Trophoblast cell (in vitro differentiated cells and primary cell): ENCODE measurements at regions not wholly inside any gene's neighbourhood (a gene's known extent, or its start where the extent isn't known, plus 50 kb on each side); places are given as distances from the start of the nearest gene placed in this dataset.

Source experiments
- DNase-seq, 2 donors: peaks; one replicate each; pipeline ENCODE4 v3.0.0-alpha.2; 2016
- H2AFZ ChIP-seq: 2 replicates; pipeline ENCODE4 v1.6.1; 2013; ENCODE audit warnings: low read length, moderate library complexity, mild to moderate bottlenecking; ENCODE audit not compliant: insufficient read depth, poor library complexity
- H2AK5ac ChIP-seq: 2 replicates; pipeline ENCODE4 v1.6.1; 2013; ENCODE audit warnings: mild to moderate bottlenecking, low read length
- H2BK120ac ChIP-seq: 2 replicates; pipeline ENCODE4 v1.6.1; 2013; ENCODE audit warnings: low read length, mild to moderate bottlenecking, moderate library complexity; ENCODE audit not compliant: insufficient read depth, poor library complexity
- H2BK12ac ChIP-seq: 2 replicates; pipeline ENCODE4 v1.6.1; 2013; ENCODE audit warnings: mild to moderate bottlenecking, low read length, moderate library complexity
- H2BK5ac ChIP-seq: 2 replicates; pipeline ENCODE4 v1.6.1; 2013; ENCODE audit warnings: low read length, low read depth, moderate library complexity, mild to moderate bottlenecking; ENCODE audit not compliant: poor library complexity
- H3K14ac ChIP-seq: 2 replicates; pipeline ENCODE4 v1.6.1; 2013; ENCODE audit warnings: mild to moderate bottlenecking, low read length
- H3K18ac ChIP-seq: 2 replicates; pipeline ENCODE4 v1.6.1; 2013; ENCODE audit warnings: mild to moderate bottlenecking, low read length
- H3K23ac ChIP-seq: 2 replicates; pipeline ENCODE4 v1.6.1; 2013; ENCODE audit warnings: low read length
- H3K27ac ChIP-seq: 2 replicates; pipeline ENCODE4 v1.5.1; 2013; ENCODE audit warnings: low read depth, mild to moderate bottlenecking, inconsistent platforms, low read length, moderate library complexity
- H3K27me3 ChIP-seq: 2 replicates; pipeline ENCODE4 v1.6.1; 2013; ENCODE audit warnings: inconsistent platforms, mild to moderate bottlenecking, low read length, moderate library complexity; ENCODE audit not compliant: insufficient read depth
- H3K36me3 ChIP-seq, 2 experiments: 1 replicate in 1 of 2; 2 replicates in 1 of 2; pipeline ENCODE4 v1.6.1; 2013; ENCODE audit warnings: low read length in 2 of 2, mild to moderate bottlenecking in 2 of 2, moderate library complexity in 1 of 2; ENCODE audit not compliant: insufficient read depth in 2 of 2, control insufficient read depth in 1 of 2
- H3K4ac ChIP-seq: 2 replicates; pipeline ENCODE4 v1.6.1; 2013; ENCODE audit warnings: low read depth, mild to moderate bottlenecking, low read length, moderate library complexity
- H3K4me1 ChIP-seq, 2 experiments: 1 replicate in 1 of 2; 2 replicates in 1 of 2; pipeline ENCODE4 v1.6.1; 2013; ENCODE audit warnings: low read length in 2 of 2, mild to moderate bottlenecking in 2 of 2, moderate library complexity in 1 of 2; ENCODE audit not compliant: insufficient read depth in 2 of 2, control insufficient read depth in 1 of 2
- H3K4me2 ChIP-seq: 2 replicates; pipeline ENCODE4 v1.6.1; 2013; ENCODE audit warnings: inconsistent platforms, mild to moderate bottlenecking, low read length, moderate library complexity
- H3K4me3 ChIP-seq: 2 replicates; pipeline ENCODE4 v1.5.1; 2013; ENCODE audit warnings: mild to moderate bottlenecking, low read depth, low read length, inconsistent platforms
- H3K79me1 ChIP-seq: one replicate; pipeline ENCODE4 v1.6.1; 2013; ENCODE audit warnings: low read length
- H3K79me2 ChIP-seq: 2 replicates; pipeline ENCODE4 v1.6.1; 2013; ENCODE audit warnings: low read length, mild to moderate bottlenecking; ENCODE audit not compliant: control insufficient read depth, insufficient read depth, poor library complexity
- H3K9ac ChIP-seq: 2 replicates; pipeline ENCODE4 v1.6.1; 2013; ENCODE audit warnings: mild to moderate bottlenecking, low read length
- H3K9me3 ChIP-seq: 2 replicates; pipeline ENCODE4 v1.6.1; 2013; ENCODE audit warnings: low read depth, mild to moderate bottlenecking, control low read depth, inconsistent platforms, low read length; ENCODE audit not compliant: insufficient read depth
- H4K12ac ChIP-seq: 2 replicates; pipeline ENCODE4 v1.6.1; 2013; ENCODE audit warnings: low read depth, mild to moderate bottlenecking, low read length, moderate library complexity
- H4K8ac ChIP-seq: 2 replicates; pipeline ENCODE4 v1.6.1; 2013; ENCODE audit warnings: low read depth, mild to moderate bottlenecking, low read length, moderate library complexity
- H4K91ac ChIP-seq: one replicate; pipeline ENCODE4 v1.6.1; 2013; ENCODE audit warnings: low read depth, mild to moderate bottlenecking, low read length, moderate library complexity
- WGBS: extraction: QIAGEN DNeasy Blood & Tissue Kit; methylation state at CpG from one replicate; pipeline ENCODE4 v1.1.7; 2013; ENCODE audit warnings: missing lambda C conversion rate; ENCODE audit not compliant: insufficient read length, insufficient coverage; ENCODE audit errors: extremely low coverage; 5-methylcytosine and 5-hydroxymethylcytosine counted together

GRCh38 chr5:118228489-118228888, 759.9 kb downstream of the DTWD2 start:
- no peaks in the 10 kb centered on the region for H3K79me1 ChIP-seq
- H2BK12ac ChIP-seq, result no peak overlapping the region
- H3K4me1 ChIP-seq, result no peaks in the 10 kb centered on the region
- H3K27ac ChIP-seq, result no peak overlapping the region
- H3K9me3 ChIP-seq, result no peaks in the 10 kb centered on the region
- DNase-seq, result no peak
- no peak overlapping the region for H3K14ac ChIP-seq
- no peak overlapping the region for H2BK5ac ChIP-seq
- no peak overlapping the region for H2BK120ac ChIP-seq
- H2AFZ ChIP-seq, result no peak overlapping the region
- H4K12ac ChIP-seq, result no peak overlapping the region
- H3K23ac ChIP-seq, result no peak overlapping the region
- no peaks in the 10 kb centered on the region for H3K79me2 ChIP-seq
- H4K8ac ChIP-seq, result no peak overlapping the region
- H3K4me2 ChIP-seq, result no peak overlapping the region
- H3K4ac ChIP-seq, result no peak overlapping the region
- WGBS, result no CpG with 5 or more reads among the region's 2 CpGs
- no peak overlapping the region for H3K9ac ChIP-seq
- H3K36me3 ChIP-seq, result no peaks in the 10 kb centered on the region
- H3K4me3 ChIP-seq, result no peak overlapping the region
- H2AK5ac ChIP-seq, result no peak overlapping the region
- no peak overlapping the region for H3K18ac ChIP-seq
- H4K91ac ChIP-seq, result no peak overlapping the region
- no peaks in the 10 kb centered on the region for H3K27me3 ChIP-seq

GRCh38 chr5:118224546-118224945, 763.8 kb downstream of the DTWD2 start:
- no peak overlapping the region for H4K8ac ChIP-seq
- DNase-seq, result no peak
- H3K9me3 ChIP-seq, result no peaks in the 10 kb centered on the region
- H2BK12ac ChIP-seq, result no peak overlapping the region
- no peaks in the 10 kb centered on the region for H3K79me1 ChIP-seq
- no peaks in the 10 kb centered on the region for H3K4me1 ChIP-seq
- H3K23ac ChIP-seq, result no peak overlapping the region
- H3K27me3 ChIP-seq, result no peaks in the 10 kb centered on the region
- H3K18ac ChIP-seq, result no peak overlapping the region
- H3K4me2 ChIP-seq, result no peak overlapping the region
- H3K9ac ChIP-seq, result no peak overlapping the region
- no peak overlapping the region for H3K4ac ChIP-seq
- H3K36me3 ChIP-seq, result no peaks in the 10 kb centered on the region
- H2BK120ac ChIP-seq, result no peak overlapping the region
- no peak overlapping the region for H3K14ac ChIP-seq
- no peaks in the 10 kb centered on the region for H3K79me2 ChIP-seq
- no peak overlapping the region for H2AK5ac ChIP-seq
- H2AFZ ChIP-seq, result no peak overlapping the region
- no peak overlapping the region for H2BK5ac ChIP-seq
- no CpG with 5 or more reads among the region's 3 CpGs for WGBS
- no peak overlapping the region for H4K91ac ChIP-seq
- H3K27ac ChIP-seq, result no peak overlapping the region
- no peak overlapping the region for H3K4me3 ChIP-seq
- H4K12ac ChIP-seq, result no peak overlapping the region

- H3K4ac ChIP-seq, result no peak overlapping the region
- no peak overlapping the region for H4K91ac ChIP-seq
- no peak overlapping the region for H2BK120ac ChIP-seq
- no peaks in the 10 kb centered on the region for H3K79me2 ChIP-seq
- DNase-seq, result no peak
- no peak overlapping the region for H4K8ac ChIP-seq
- H2BK5ac ChIP-seq, result no peak overlapping the region
- H3K27ac ChIP-seq, result no peak overlapping the region
- H4K12ac ChIP-seq, result no peak overlapping the region
- no peak overlapping the region for H3K9ac ChIP-seq
- no peaks in the 10 kb centered on the region for H3K79me1 ChIP-seq
- no peak overlapping the region for H3K4me3 ChIP-seq
- H3K14ac ChIP-seq, result no peak overlapping the region
- H3K4me1 ChIP-seq, result no peaks in the 10 kb centered on the region
- no peak overlapping the region for H3K18ac ChIP-seq
- H3K27me3 ChIP-seq, result no peaks in the 10 kb centered on the region
- H3K36me3 ChIP-seq, result no peaks in the 10 kb centered on the region
- no peak overlapping the region for H3K23ac ChIP-seq
- H2AFZ ChIP-seq, result no peak overlapping the region
- no CpG with 5 or more reads among the region's 2 CpGs for WGBS
- no peaks in the 10 kb centered on the region for H3K9me3 ChIP-seq
- no peak overlapping the region for H2BK12ac ChIP-seq
- no peak overlapping the region for H2AK5ac ChIP-seq
- H3K4me2 ChIP-seq, result no peak overlapping the region
Observed at GRCh38 chr5:118220556-118221195, 767.7 kb downstream of the DTWD2 start.

- H3K9ac ChIP-seq, result no peak overlapping the region
- H2BK5ac ChIP-seq, result no peak overlapping the region
- no peak overlapping the region for H2AK5ac ChIP-seq
- no peak overlapping the region for H4K91ac ChIP-seq
- no peaks in the 10 kb centered on the region for H3K4me1 ChIP-seq
- H2BK12ac ChIP-seq, result no peak overlapping the region
- no peak overlapping the region for H3K4me2 ChIP-seq
- H3K4me3 ChIP-seq, result no peak overlapping the region
- H3K27me3 ChIP-seq, result no peaks in the 10 kb centered on the region
- no peak overlapping the region for H3K4ac ChIP-seq
- H3K79me2 ChIP-seq, result no peaks in the 10 kb centered on the region
- H3K14ac ChIP-seq, result no peak overlapping the region
- no peak overlapping the region for H3K27ac ChIP-seq
- H2BK120ac ChIP-seq, result no peak overlapping the region
- no peak overlapping the region for H4K12ac ChIP-seq
- H3K9me3 ChIP-seq, result peaks cover 13% of the 10 kb centered on the region
- H2AFZ ChIP-seq, result no peak overlapping the region
- no peak overlapping the region for H4K8ac ChIP-seq
- no peak overlapping the region for H3K18ac ChIP-seq
- H3K23ac ChIP-seq, result no peak overlapping the region
- H3K36me3 ChIP-seq, result no peaks in the 10 kb centered on the region
- DNase-seq, result no peak
- no peaks in the 10 kb centered on the region for H3K79me1 ChIP-seq
Observed at GRCh38 chr5:118211606-118212005, 776.7 kb downstream of the DTWD2 start.
